ENCODE measurements at regions not wholly inside any gene's neighbourhood (a gene's known extent, or its start where the extent isn't known, plus 50 kb on each side); places are given as distances from the start of the nearest gene placed in this dataset.

- DNase-seq (no peak), ATAC-seq (replicated peaks) (no peak)
- Mint-ChIP-seq H3K27ac (no peak overlapping the region), H3K27me3 (peaks cover 69 to 83% of the 10 kb centered on the region in 2 donors), H3K36me3 (ENCODE audit: insufficient read depth) (peaks cover 3% of the 10 kb centered on the region), H3K4me3 (peak overlapping the region; percentile 17 to 24), H3K4me1 (ENCODE audit: low read depth in 2 of 2) (peaks cover 12 to 15% of the 10 kb centered on the region in 2 donors), H3K9me3 (no peaks in the 10 kb centered on the region)
Measured at GRCh38 chr12:94872671-94872970, 130.9 kb downstream of the NDUFA12 start.

- ATAC-seq (replicated peaks) (no peak), DNase-seq (no peak)
- H3K27me3 Mint-ChIP-seq: peaks cover 64 to 82% of the 10 kb centered on the region in 2 donors
- peaks cover 3% of the 10 kb centered on the region for H3K36me3 Mint-ChIP-seq (ENCODE audit: insufficient read depth)
- peaks cover 12 to 15% of the 10 kb centered on the region in 2 donors for H3K4me1 Mint-ChIP-seq (ENCODE audit: low read depth in 2 of 2)
- H3K9me3 Mint-ChIP-seq: no peaks in the 10 kb centered on the region
- peak overlapping the region in 1 of 2 donors; percentile 17 for H3K4me3 Mint-ChIP-seq
- H3K27ac Mint-ChIP-seq: no peak overlapping the region
Measured at GRCh38 chr12:94872007-94872653, 131.4 kb downstream of the NDUFA12 start.

DNA sequence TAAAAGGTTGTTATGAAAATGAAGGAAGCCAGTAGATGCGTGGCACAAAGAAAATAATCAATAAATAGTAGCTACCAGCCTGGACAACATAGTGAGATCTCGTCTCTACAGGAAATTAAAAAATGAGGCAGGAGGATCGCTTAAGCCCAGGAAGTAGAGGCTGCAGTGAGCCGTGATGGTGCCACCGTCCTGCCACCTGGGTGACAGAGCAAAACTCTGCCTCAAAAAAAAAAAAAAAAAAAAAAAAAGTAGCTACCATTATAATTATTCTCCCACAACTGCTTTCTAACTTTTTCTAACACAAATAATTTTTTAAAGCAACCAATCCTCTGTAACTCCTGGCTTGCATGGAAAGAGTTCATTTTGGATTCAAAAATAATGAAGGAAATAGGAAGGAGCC, 133.0 kb downstream of the NDUFA12 start:
- Mint-ChIP-seq H3K4me1 (ENCODE audit: low read depth in 2 of 2) (peaks cover 11 to 15% of the 10 kb centered on the region in 2 donors), H3K4me3 (no peak overlapping the region), H3K36me3 (ENCODE audit: insufficient read depth) (peaks cover 3% of the 10 kb centered on the region), H3K9me3 (no peaks in the 10 kb centered on the region), H3K27me3 (peaks cover 48 to 71% of the 10 kb centered on the region in 2 donors), H3K27ac (no peak overlapping the region)
- ATAC-seq (replicated peaks): no peak
- no peak for DNase-seq

DNA sequence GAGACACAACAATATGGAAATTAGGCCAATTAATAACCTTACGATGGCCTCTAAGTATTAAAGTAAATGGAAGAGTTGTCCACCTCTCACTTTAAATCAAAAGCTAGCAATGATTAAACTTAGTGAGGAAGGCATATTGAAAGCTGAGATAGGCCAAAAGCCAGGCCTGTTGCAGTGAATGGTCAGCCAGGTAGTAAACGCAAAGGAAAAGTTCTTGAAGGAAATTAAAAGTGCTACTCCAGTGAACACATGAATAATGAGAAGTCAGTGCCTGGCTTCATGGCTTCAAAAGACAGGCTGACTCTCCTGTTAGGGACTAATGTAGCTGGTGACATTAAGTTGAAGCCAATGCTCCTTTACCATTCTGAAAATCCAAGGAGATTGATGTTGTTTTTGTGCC, 135.3 kb downstream of the NDUFA12 start:
- DNase-seq (no peak), ATAC-seq (replicated peaks) (no peak)
- Mint-ChIP-seq H3K4me1 (ENCODE audit: low read depth in 2 of 2) (peaks cover 0 to 5% of the 10 kb centered on the region in 2 donors), H3K27ac (no peak overlapping the region), H3K4me3 (no peak overlapping the region), H3K9me3 (no peaks in the 10 kb centered on the region), H3K36me3 (ENCODE audit: insufficient read depth) (no peaks in the 10 kb centered on the region), H3K27me3 (peaks cover 35 to 51% of the 10 kb centered on the region in 2 donors)

- peaks cover 0 to under 1% of the 10 kb centered on the region in 2 donors for H3K4me1 Mint-ChIP-seq (ENCODE audit: low read depth in 2 of 2)
- H3K27ac Mint-ChIP-seq: no peak overlapping the region
- peaks cover 28 to 44% of the 10 kb centered on the region in 2 donors for H3K27me3 Mint-ChIP-seq
- ATAC-seq (replicated peaks) (no peak), DNase-seq (no peak)
- no peak overlapping the region for H3K4me3 Mint-ChIP-seq
- H3K36me3 Mint-ChIP-seq (ENCODE audit: insufficient read depth): no peaks in the 10 kb centered on the region
- H3K9me3 Mint-ChIP-seq: no peaks in the 10 kb centered on the region
Measured at GRCh38 chr12:94867066-94867855, 136.2 kb downstream of the NDUFA12 start.

- H3K4me3 Mint-ChIP-seq: no peak overlapping the region
- DNase-seq (no peak), ATAC-seq (replicated peaks) (no peak)
- no peaks in the 10 kb centered on the region for H3K36me3 Mint-ChIP-seq (ENCODE audit: insufficient read depth)
- no peaks in the 10 kb centered on the region for H3K4me1 Mint-ChIP-seq (ENCODE audit: low read depth in 2 of 2)
- peaks cover 5 to 21% of the 10 kb centered on the region in 2 donors for H3K27me3 Mint-ChIP-seq
- no peak overlapping the region for H3K27ac Mint-ChIP-seq
- no peaks in the 10 kb centered on the region for H3K9me3 Mint-ChIP-seq
Measured at GRCh38 chr12:94864987-94865386, 138.5 kb downstream of the NDUFA12 start.

- Mint-ChIP-seq H3K27ac (no peak overlapping the region), H3K36me3 (ENCODE audit: insufficient read depth) (no peaks in the 10 kb centered on the region), H3K4me3 (no peak overlapping the region), H3K4me1 (ENCODE audit: low read depth in 2 of 2) (no peaks in the 10 kb centered on the region), H3K9me3 (no peaks in the 10 kb centered on the region), H3K27me3 (peaks cover 9 to 11% of the 10 kb centered on the region in 2 donors)
- ATAC-seq (replicated peaks) (no peak), DNase-seq (no peak)
Measured at GRCh38 chr12:94863321-94864035, 140.0 kb downstream of the NDUFA12 start.

DNA sequence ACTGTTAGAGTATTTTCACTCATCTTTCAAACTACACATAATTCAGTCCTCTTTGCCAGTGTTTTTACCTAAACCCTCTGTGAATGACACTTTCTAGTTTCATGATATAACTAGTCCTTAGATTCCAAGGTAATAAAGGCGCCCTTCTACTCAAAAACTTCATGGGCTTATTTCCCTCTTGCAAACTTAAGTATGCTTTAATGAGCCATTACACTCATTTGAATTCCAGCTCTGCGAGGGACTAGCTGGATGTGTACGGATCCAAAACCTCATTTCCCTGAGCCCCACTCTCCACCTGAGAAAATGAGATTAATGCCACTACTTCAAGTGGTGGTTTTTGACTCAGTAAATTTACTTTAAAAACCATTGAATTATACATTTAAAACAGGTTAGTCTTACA, 141.1 kb downstream of the NDUFA12 start:
- no peaks in the 10 kb centered on the region for H3K36me3 Mint-ChIP-seq (ENCODE audit: insufficient read depth)
- H3K27me3 Mint-ChIP-seq: peaks cover 18% of the 10 kb centered on the region in 2 donors
- no peak for DNase-seq
- H3K27ac Mint-ChIP-seq: no peak overlapping the region
- no peak overlapping the region for H3K4me3 Mint-ChIP-seq
- H3K9me3 Mint-ChIP-seq: no peaks in the 10 kb centered on the region
- no peak for ATAC-seq (replicated peaks)
- H3K4me1 Mint-ChIP-seq (ENCODE audit: low read depth in 2 of 2): no peaks in the 10 kb centered on the region

DNA sequence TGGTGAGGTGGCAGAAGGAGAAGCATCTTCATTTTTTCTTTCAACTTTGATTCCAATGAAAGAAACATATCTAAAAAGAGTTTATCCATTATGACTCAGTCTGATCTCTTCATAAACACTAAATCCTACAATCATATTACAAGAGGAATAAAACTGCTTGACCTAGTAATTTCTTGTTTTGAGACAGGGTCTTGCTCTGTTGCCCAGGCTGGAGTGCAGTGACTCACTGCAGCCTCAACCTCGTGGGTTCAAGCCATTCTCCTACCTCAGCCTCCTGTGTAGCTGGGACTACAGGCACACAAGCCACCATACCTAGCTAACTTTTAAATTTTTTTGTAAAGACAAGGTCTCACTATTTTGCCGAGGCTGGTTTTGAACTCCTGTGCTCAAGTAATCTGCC, 147.2 kb downstream of the NDUFA12 start:
- DNase-seq (no peak), ATAC-seq (replicated peaks) (no peak)
- Mint-ChIP-seq H3K4me1 (ENCODE audit: low read depth in 2 of 2) (peaks cover 0 to 10% of the 10 kb centered on the region in 2 donors), H3K9me3 (no peaks in the 10 kb centered on the region), H3K4me3 (no peak overlapping the region), H3K36me3 (ENCODE audit: insufficient read depth) (no peaks in the 10 kb centered on the region), H3K27ac (no peak overlapping the region), H3K27me3 (peaks cover 53 to 62% of the 10 kb centered on the region in 2 donors)

GRCh38 chr12:94855853-94856252, 147.6 kb downstream of the NDUFA12 start:
- H3K27ac Mint-ChIP-seq: no peak overlapping the region
- no peak overlapping the region for H3K4me3 Mint-ChIP-seq
- H3K4me1 Mint-ChIP-seq (ENCODE audit: low read depth in 2 of 2): peaks cover 0 to 10% of the 10 kb centered on the region in 2 donors
- ATAC-seq (replicated peaks) (no peak), DNase-seq (no peak)
- H3K27me3 Mint-ChIP-seq: peaks cover 57 to 66% of the 10 kb centered on the region in 2 donors
- no peaks in the 10 kb centered on the region for H3K9me3 Mint-ChIP-seq
- H3K36me3 Mint-ChIP-seq (ENCODE audit: insufficient read depth): no peaks in the 10 kb centered on the region

GRCh38 chr12:94851396-94852028, 152.0 kb downstream of the NDUFA12 start:
- no peak for ATAC-seq (replicated peaks)
- Mint-ChIP-seq H3K9me3 (peaks cover 0 to 2% of the 10 kb centered on the region in 2 donors), H3K36me3 (ENCODE audit: insufficient read depth) (peaks cover 3% of the 10 kb centered on the region), H3K4me3 (no peak overlapping the region), H3K27ac (no peak overlapping the region), H3K27me3 (peaks cover 77 to 86% of the 10 kb centered on the region in 2 donors), H3K4me1 (ENCODE audit: low read depth in 2 of 2) (peaks cover 0 to 10% of the 10 kb centered on the region in 2 donors)
- no peak for DNase-seq

DNA sequence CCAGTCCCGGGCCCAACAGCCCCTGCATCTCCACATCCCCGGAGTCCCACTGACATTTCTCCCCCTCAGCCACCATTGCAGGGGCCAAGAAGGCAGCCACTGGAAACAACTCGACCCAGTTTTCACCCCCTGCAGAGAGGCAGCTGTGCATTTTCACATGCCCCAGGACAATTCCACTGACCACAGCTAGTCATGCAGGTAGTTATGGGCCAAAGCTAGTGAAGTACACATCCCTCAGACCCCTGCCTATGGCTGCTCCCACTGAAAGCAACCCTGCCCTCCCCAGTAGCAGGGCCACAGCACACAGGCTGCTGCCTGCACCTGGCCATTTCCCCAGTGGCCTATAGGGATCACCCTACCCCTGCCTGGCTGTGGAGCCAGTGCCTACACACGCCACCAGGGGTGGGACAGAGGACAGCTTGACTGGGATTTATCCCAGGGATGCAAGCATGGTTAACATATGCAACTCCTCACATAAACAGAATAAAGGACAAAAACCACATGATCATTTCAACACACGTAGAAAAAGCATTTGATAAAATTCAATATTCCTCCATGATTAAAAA, 154.0 kb downstream of the NDUFA12 start:
- Mint-ChIP-seq H3K27me3 (peaks cover 72 to 82% of the 10 kb centered on the region in 2 donors), H3K36me3 (ENCODE audit: insufficient read depth) (peaks cover 3% of the 10 kb centered on the region), H3K4me3 (no peak overlapping the region), H3K9me3 (peaks cover 0 to 2% of the 10 kb centered on the region in 2 donors), H3K4me1 (ENCODE audit: low read depth in 2 of 2) (peaks cover 0 to 4% of the 10 kb centered on the region in 2 donors), H3K27ac (no peak overlapping the region)
- ATAC-seq (replicated peaks): no peak
- DNase-seq: no peak

DNA sequence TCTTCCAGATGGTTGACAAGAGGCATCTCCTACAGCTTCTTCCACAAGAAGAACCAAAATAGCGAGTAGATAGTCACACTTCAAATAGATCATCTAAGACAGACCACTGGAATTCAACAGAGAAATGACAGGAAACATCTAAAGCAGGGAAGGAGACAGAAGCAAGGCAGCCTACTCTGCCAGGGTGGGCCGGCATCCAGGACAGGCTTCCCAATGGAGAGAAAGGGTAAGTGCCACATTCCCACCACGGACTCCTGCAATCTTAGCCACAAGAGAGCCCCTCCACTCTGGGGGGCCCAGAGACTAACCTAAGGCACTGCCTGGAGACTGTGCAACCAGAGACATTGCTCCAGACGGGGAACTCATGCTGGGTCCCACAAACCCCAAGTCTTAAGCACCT, 154.5 kb downstream of the NDUFA12 start:
- peaks cover 73 to 84% of the 10 kb centered on the region in 2 donors for H3K27me3 Mint-ChIP-seq
- ATAC-seq (replicated peaks) (no peak), DNase-seq (no peak)
- no peak overlapping the region for H3K27ac Mint-ChIP-seq
- peaks cover 0 to 4% of the 10 kb centered on the region in 2 donors for H3K4me1 Mint-ChIP-seq (ENCODE audit: low read depth in 2 of 2)
- H3K4me3 Mint-ChIP-seq: no peak overlapping the region
- peaks cover 3% of the 10 kb centered on the region for H3K36me3 Mint-ChIP-seq (ENCODE audit: insufficient read depth)
- H3K9me3 Mint-ChIP-seq: peaks cover 0 to 2% of the 10 kb centered on the region in 2 donors

Data from effector memory CD8-positive, alpha-beta T cell (primary cell).